ENCODE measurements at regions not wholly inside any gene's neighbourhood (a gene's known extent, or its start where the extent isn't known, plus 50 kb on each side); places are given as distances from the start of the nearest gene placed in this dataset.

DNA sequence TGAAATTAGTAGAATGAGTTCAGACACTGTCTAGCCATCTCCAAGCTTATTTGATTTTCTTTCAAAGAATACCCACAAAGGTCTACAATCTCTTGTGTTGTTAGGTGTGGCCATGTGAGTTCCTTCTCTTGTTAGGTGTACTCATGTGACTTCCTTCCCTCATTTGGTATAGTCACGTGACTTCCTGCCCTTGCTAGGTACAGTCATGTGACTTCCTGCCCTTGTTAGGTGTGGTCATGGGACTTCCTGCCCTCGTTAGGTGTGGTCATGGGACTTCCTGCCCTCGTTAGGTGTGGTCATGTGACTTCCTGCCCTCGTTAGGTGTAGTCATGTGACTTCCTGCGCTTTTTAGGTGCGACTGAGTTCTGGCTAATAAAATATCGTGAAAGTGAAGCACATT lies 179.6 kb downstream of the TMX1 start:
- no peak overlapping the region for H3K4ac ChIP-seq (ENCODE audit: low read length)
- no CpG with 5 or more reads among the region's 7 CpGs for WGBS, 2 donors (ENCODE audit: extremely low coverage in 2 of 2, insufficient read length in 2 of 2, insufficient replicate concordance in 1 of 2)
- H2AFZ ChIP-seq (ENCODE audit: low read length) = no peak overlapping the region
- H3K14ac ChIP-seq (ENCODE audit: low read length) = no peak overlapping the region
- H3K4me1 ChIP-seq (ENCODE audit: control insufficient read depth in 2 of 2, insufficient read depth in 1 of 2, low read depth in 1 of 2, low read length in 2 of 2) = peaks cover 5 to 9% of the 10 kb centered on the region in 2 donors
- no peaks in the 10 kb centered on the region for H3K36me3 ChIP-seq (replicated peaks in 1 of 2; ENCODE audit: control insufficient read depth in 2 of 2, insufficient read depth in 2 of 2, low read length in 2 of 2)
- no peak overlapping the region for H3K4me2 ChIP-seq (ENCODE audit: insufficient read depth, low read length, poor library complexity, severe bottlenecking)
- H4K91ac ChIP-seq (ENCODE audit: low read depth, low read length, poor library complexity) = no peak overlapping the region
- H2BK15ac ChIP-seq (ENCODE audit: low read length) = no peak overlapping the region
- H2BK5ac ChIP-seq (ENCODE audit: low read length) = no peak overlapping the region
- H3K23ac ChIP-seq (ENCODE audit: low read depth, low read length, poor library complexity) = no peak overlapping the region
- no peak for DNase-seq (ENCODE audit: low spot score)
- H3K9me3 ChIP-seq (replicated peaks in 1 of 2; ENCODE audit: control insufficient read depth in 2 of 2, insufficient read depth in 1 of 2, low read depth in 1 of 2, low read length in 2 of 2) = peaks cover 4 to 15% of the 10 kb centered on the region in 2 donors
- no peak overlapping the region for H3K18ac ChIP-seq (ENCODE audit: low read length)
- no peak overlapping the region for H3K4me3 ChIP-seq (ENCODE audit: low read length in 2 of 2)
- no peak overlapping the region for H3K27ac ChIP-seq (replicated peaks; ENCODE audit: low read length)
- H4K8ac ChIP-seq (ENCODE audit: low read depth, low read length) = no peak overlapping the region
- peaks cover 0 to 2% (median 0%) of the 10 kb centered on the region in 3 experiments for H3K27me3 ChIP-seq (ENCODE audit: control insufficient read depth in 3 of 3, insufficient read depth in 3 of 3, low read depth in 1 of 3, low read length in 3 of 3)
- no peak overlapping the region for H2AK5ac ChIP-seq (ENCODE audit: low read depth, low read length)
- no peaks in the 10 kb centered on the region for H3K79me1 ChIP-seq (ENCODE audit: low read depth, low read length)
- H2BK120ac ChIP-seq (ENCODE audit: low read depth, low read length) = no peak overlapping the region
- no peak overlapping the region for H3K9ac ChIP-seq (ENCODE audit: low read depth, low read length, poor library complexity)
- H2BK12ac ChIP-seq (ENCODE audit: low read length) = no peak overlapping the region

GRCh38 chr14:51422704-51423103 lies 182.7 kb downstream of the TMX1 start:
- Histone ChIP-seq H3K4ac (ENCODE audit: low read length) (no peak overlapping the region), H3K9me3 (replicated peaks in 1 of 2; ENCODE audit: control insufficient read depth in 2 of 2, insufficient read depth in 1 of 2, low read depth in 1 of 2, low read length in 2 of 2) (peaks cover 4 to 15% of the 10 kb centered on the region in 2 donors), H3K4me1 (ENCODE audit: control insufficient read depth in 2 of 2, insufficient read depth in 1 of 2, low read depth in 1 of 2, low read length in 2 of 2) (peaks cover 9 to 14% of the 10 kb centered on the region in 2 donors), H3K36me3 (replicated peaks in 1 of 2; ENCODE audit: control insufficient read depth in 2 of 2, insufficient read depth in 2 of 2, low read length in 2 of 2) (no peaks in the 10 kb centered on the region), H2BK120ac (ENCODE audit: low read depth, low read length) (no peak overlapping the region), H3K14ac (ENCODE audit: low read length) (no peak overlapping the region), H4K91ac (ENCODE audit: low read depth, low read length, poor library complexity) (no peak overlapping the region), H2BK5ac (ENCODE audit: low read length) (no peak overlapping the region), H2AK5ac (ENCODE audit: low read depth, low read length) (no peak overlapping the region), H3K9ac (ENCODE audit: low read depth, low read length, poor library complexity) (no peak overlapping the region), H3K4me3 (ENCODE audit: low read length in 2 of 2) (no peak overlapping the region), H3K4me2 (ENCODE audit: insufficient read depth, low read length, poor library complexity, severe bottlenecking) (no peak overlapping the region), H4K8ac (ENCODE audit: low read depth, low read length) (no peak overlapping the region), H3K18ac (ENCODE audit: low read length) (no peak overlapping the region), H3K27me3 (ENCODE audit: control insufficient read depth in 3 of 3, insufficient read depth in 3 of 3, low read depth in 1 of 3, low read length in 3 of 3) (peaks cover 0 to 2% (median 0%) of the 10 kb centered on the region in 3 experiments), H3K27ac (replicated peaks; ENCODE audit: low read length) (no peak overlapping the region), H2BK12ac (ENCODE audit: low read length) (no peak overlapping the region), H2AFZ (ENCODE audit: low read length) (no peak overlapping the region), H3K23ac (ENCODE audit: low read depth, low read length, poor library complexity) (no peak overlapping the region), H2BK15ac (ENCODE audit: low read length) (no peak overlapping the region), H3K79me1 (ENCODE audit: low read depth, low read length) (no peaks in the 10 kb centered on the region)
- DNase-seq (ENCODE audit: low spot score) = no peak
- WGBS, 2 donors (ENCODE audit: extremely low coverage in 2 of 2, insufficient read length in 2 of 2, insufficient replicate concordance in 1 of 2) = no CpG with 5 or more reads among the region's 3 CpGs

- WGBS, 2 donors (ENCODE audit: extremely low coverage in 2 of 2, insufficient read length in 2 of 2, insufficient replicate concordance in 1 of 2) = no CpG with 5 or more reads among the region's 3 CpGs
Observed at GRCh38 chr14:51424041-51424440, 184.0 kb downstream of the TMX1 start.

GRCh38 chr14:51424561-51425251 lies 184.7 kb downstream of the TMX1 start:
- H3K4ac ChIP-seq (ENCODE audit: low read length) = no peak overlapping the region
- H2BK12ac ChIP-seq (ENCODE audit: low read length) = no peak overlapping the region
- peaks cover 2 to 3% of the 10 kb centered on the region in 2 donors for H3K9me3 ChIP-seq (replicated peaks in 1 of 2; ENCODE audit: control insufficient read depth in 2 of 2, insufficient read depth in 1 of 2, low read depth in 1 of 2, low read length in 2 of 2)
- H2BK5ac ChIP-seq (ENCODE audit: low read length) = no peak overlapping the region
- H3K14ac ChIP-seq (ENCODE audit: low read length) = no peak overlapping the region
- H4K8ac ChIP-seq (ENCODE audit: low read depth, low read length) = no peak overlapping the region
- H3K23ac ChIP-seq (ENCODE audit: low read depth, low read length, poor library complexity) = no peak overlapping the region
- H3K4me1 ChIP-seq (ENCODE audit: control insufficient read depth in 2 of 2, insufficient read depth in 1 of 2, low read depth in 1 of 2, low read length in 2 of 2) = peaks cover 9 to 18% of the 10 kb centered on the region in 2 donors
- no peak overlapping the region for H2BK15ac ChIP-seq (ENCODE audit: low read length)
- H3K27ac ChIP-seq (replicated peaks; ENCODE audit: low read length) = no peak overlapping the region
- DNase-seq (ENCODE audit: low spot score) = no peak
- H3K4me2 ChIP-seq (ENCODE audit: insufficient read depth, low read length, poor library complexity, severe bottlenecking) = no peak overlapping the region
- no peaks in the 10 kb centered on the region for H3K36me3 ChIP-seq (replicated peaks in 1 of 2; ENCODE audit: control insufficient read depth in 2 of 2, insufficient read depth in 2 of 2, low read length in 2 of 2)
- WGBS, 2 donors (ENCODE audit: extremely low coverage in 2 of 2, insufficient read length in 2 of 2, insufficient replicate concordance in 1 of 2) = no CpG with 5 or more reads among the region's 5 CpGs
- peak overlapping the region; percentile 61 for H3K18ac ChIP-seq (ENCODE audit: low read length)
- no peak overlapping the region for H2BK120ac ChIP-seq (ENCODE audit: low read depth, low read length)
- H4K91ac ChIP-seq (ENCODE audit: low read depth, low read length, poor library complexity) = no peak overlapping the region
- H2AK5ac ChIP-seq (ENCODE audit: low read depth, low read length) = no peak overlapping the region
- H3K27me3 ChIP-seq (ENCODE audit: control insufficient read depth in 3 of 3, insufficient read depth in 3 of 3, low read depth in 1 of 3, low read length in 3 of 3) = no peaks in the 10 kb centered on the region
- H3K4me3 ChIP-seq (ENCODE audit: low read length in 2 of 2) = no peak overlapping the region
- H2AFZ ChIP-seq (ENCODE audit: low read length) = peak overlapping the region; percentile 72
- no peak overlapping the region for H3K9ac ChIP-seq (ENCODE audit: low read depth, low read length, poor library complexity)
- no peaks in the 10 kb centered on the region for H3K79me1 ChIP-seq (ENCODE audit: low read depth, low read length)

More at GRCh38 chr14:51424041-51424440, 184.0 kb downstream of the TMX1 start:
- Histone ChIP-seq H3K9me3 (replicated peaks in 1 of 2; ENCODE audit: control insufficient read depth in 2 of 2, insufficient read depth in 1 of 2, low read depth in 1 of 2, low read length in 2 of 2) (peaks cover 4 to 9% of the 10 kb centered on the region in 2 donors), H2BK12ac (ENCODE audit: low read length) (no peak overlapping the region), H4K8ac (ENCODE audit: low read depth, low read length) (no peak overlapping the region), H3K4me3 (ENCODE audit: low read length in 2 of 2) (no peak overlapping the region), H3K27ac (replicated peaks; ENCODE audit: low read length) (no peak overlapping the region), H3K4me2 (ENCODE audit: insufficient read depth, low read length, poor library complexity, severe bottlenecking) (no peak overlapping the region), H2BK15ac (ENCODE audit: low read length) (no peak overlapping the region), H3K14ac (ENCODE audit: low read length) (no peak overlapping the region), H3K36me3 (replicated peaks in 1 of 2; ENCODE audit: control insufficient read depth in 2 of 2, insufficient read depth in 2 of 2, low read length in 2 of 2) (no peaks in the 10 kb centered on the region), H2AK5ac (ENCODE audit: low read depth, low read length) (no peak overlapping the region), H3K9ac (ENCODE audit: low read depth, low read length, poor library complexity) (no peak overlapping the region), H2BK120ac (ENCODE audit: low read depth, low read length) (no peak overlapping the region), H3K23ac (ENCODE audit: low read depth, low read length, poor library complexity) (no peak overlapping the region), H3K4ac (ENCODE audit: low read length) (no peak overlapping the region), H3K18ac (ENCODE audit: low read length) (no peak overlapping the region), H4K91ac (ENCODE audit: low read depth, low read length, poor library complexity) (no peak overlapping the region), H3K4me1 (ENCODE audit: control insufficient read depth in 2 of 2, insufficient read depth in 1 of 2, low read depth in 1 of 2, low read length in 2 of 2) (peaks cover 9 to 15% of the 10 kb centered on the region in 2 donors), H2AFZ (ENCODE audit: low read length) (peak overlapping the region; percentile 72), H3K27me3 (ENCODE audit: control insufficient read depth in 3 of 3, insufficient read depth in 3 of 3, low read depth in 1 of 3, low read length in 3 of 3) (no peaks in the 10 kb centered on the region), H2BK5ac (ENCODE audit: low read length) (no peak overlapping the region), H3K79me1 (ENCODE audit: low read depth, low read length) (no peaks in the 10 kb centered on the region)
- no peak for DNase-seq (ENCODE audit: low spot score)

Data from neuronal stem cell (in vitro differentiated cells).